NCI-H1105 treated with DMSO at 0.1 percent for 48 hours (cell line): ENCODE measurements at regions not wholly inside any gene's neighbourhood (a gene's known extent, or its start where the extent isn't known, plus 50 kb on each side); places are given as distances from the start of the nearest gene placed in this dataset.

Source experiments
- DNase-seq: peaks from one replicate; lab custom pipeline; 2025; lab: John Stamatoyannopoulos, UW

DNA sequence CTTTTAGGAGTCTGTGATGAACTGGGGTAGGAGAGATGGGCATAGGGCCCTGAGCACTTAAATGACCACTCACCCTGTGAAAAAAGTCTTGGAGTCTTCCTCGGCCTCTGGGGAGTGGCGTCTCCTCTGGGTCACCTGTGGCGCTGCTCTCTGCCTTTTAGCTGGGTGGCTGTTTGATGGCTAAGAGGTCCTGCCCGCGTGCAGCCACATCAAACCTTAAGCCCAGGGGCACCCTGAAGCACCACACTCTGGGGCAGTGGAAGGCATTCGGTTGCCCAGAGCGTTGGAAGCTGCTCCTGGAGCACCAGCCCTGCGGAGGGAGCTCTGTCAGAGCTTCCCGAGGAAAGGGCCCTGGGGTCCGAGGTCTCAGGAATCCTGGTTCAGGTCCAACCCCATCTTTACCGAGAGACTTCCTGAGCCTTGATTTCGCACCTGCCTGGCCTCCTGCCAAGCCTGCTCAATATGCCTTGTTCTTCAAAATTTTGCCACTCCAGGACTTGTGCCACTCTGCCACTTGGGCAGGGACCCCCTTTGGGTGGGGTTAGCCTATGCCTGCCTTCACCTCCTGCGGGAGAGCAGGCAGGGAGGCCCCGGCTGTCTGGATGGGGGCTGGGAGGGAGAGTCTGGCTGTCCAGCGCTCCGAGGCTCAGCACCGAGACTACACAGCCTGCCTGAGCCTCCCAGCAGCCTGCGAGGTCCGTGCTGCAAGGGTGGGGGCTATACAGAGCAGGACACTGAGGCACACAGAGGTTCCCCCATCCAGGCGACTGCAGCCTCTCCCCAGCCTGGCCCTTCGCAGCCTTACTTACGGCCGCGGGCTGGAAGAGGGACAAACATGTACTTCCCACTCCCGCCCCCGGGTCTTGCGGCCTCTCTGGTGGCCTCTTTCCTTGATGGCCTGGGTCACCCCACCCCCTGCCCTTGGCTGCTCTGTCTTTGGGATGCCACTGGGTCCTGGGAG, 63.4 kb upstream of the RNU6ATAC start:
- peak; percentile 10 for DNase-seq

DNA sequence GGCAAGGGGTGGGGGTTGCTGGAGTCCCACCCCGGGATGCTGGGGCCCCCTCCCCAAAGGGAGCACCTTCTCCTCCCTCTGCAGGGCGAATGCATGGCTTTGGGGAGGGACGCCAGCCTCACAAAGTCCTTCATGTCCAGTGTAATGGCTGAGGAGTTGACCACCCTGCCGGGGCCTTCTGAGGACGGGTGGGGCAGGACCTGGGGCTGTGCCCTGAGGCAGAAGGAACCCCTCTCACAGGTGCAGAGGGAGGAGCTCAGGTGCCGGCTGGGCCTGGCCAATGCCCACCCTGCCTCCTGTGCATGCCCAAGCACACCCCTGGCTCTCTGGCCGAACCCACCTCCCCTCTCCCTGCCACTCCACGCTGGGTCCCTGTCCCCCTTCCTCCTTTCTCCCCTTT, 64.3 kb upstream of the RNU6ATAC start:
- DNase-seq, result no peak

- no peak for DNase-seq
These were observed 65.2 kb upstream of the RNU6ATAC start for GRCh38 chr9:134229466-134230091.

DNA sequence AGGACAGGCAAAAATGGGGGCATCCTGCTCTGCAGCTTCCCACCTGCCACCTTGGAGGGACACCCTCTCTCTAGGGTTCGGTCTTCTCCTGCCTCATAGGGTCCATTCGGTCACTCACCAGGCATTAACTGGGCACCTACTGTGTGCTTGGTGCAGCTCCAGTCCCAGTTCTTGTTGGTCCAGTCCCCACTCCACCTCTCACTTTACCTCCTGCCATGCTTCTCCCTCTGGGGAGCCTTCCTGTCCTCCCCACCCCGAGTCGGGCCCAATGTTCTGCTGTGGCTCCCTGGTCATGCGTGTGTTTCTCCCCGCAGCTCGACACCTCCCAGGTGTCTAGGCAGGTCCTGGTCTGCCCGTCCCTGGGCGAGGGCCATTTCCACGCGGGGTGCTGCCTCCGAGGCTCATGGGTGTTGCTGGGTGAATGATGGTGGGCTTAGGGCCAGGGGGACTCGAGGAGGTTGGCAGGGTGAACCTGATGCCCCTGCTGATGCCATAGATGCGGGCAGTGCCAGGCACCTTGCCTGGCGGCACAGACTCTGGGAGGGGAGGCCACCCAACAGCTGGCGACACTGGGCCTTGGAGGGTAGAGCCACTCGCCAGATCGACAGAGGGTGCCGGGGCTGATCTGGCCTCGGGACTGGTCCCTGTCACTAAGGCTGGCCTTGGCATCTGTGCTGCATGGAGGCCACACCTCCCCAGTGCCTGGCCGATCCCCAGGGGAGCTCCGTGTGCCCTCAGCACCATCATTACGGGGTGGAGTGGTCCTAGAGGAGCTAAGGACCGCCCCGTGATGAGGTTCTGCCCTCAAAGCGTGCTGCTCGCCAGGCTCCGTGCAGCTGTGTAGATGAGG, 66.0 kb upstream of the RNU6ATAC start:
- DNase-seq, result no peak

- DNase-seq, result no peak
These were observed 66.6 kb upstream of the RNU6ATAC start for GRCh38 chr9:134230942-134231325.

DNA sequence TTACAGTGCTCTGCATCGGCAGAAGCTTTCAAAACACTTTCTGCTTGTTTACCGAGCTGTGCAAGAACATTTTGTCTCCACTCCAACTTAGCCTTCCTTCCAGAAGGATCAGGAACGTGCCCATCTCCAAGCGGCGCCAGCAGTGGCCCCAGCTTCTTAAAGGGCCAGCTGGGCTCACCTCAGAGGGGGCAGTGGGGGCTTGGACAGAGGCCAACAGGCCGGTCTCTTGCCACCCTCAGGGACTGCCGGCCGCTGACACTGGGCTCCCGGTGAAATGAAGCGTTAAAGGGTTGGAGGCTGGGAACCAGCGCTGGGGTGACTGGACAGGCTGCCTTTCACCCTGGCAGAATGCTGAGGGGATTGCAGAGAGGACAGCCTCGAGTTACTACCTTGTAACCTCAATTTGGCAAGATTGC, 67.0 kb upstream of the RNU6ATAC start:
- no peak for DNase-seq

- DNase-seq, result no peak
These were observed 67.4 kb upstream of the RNU6ATAC start for GRCh38 chr9:134231767-134232166.

DNA sequence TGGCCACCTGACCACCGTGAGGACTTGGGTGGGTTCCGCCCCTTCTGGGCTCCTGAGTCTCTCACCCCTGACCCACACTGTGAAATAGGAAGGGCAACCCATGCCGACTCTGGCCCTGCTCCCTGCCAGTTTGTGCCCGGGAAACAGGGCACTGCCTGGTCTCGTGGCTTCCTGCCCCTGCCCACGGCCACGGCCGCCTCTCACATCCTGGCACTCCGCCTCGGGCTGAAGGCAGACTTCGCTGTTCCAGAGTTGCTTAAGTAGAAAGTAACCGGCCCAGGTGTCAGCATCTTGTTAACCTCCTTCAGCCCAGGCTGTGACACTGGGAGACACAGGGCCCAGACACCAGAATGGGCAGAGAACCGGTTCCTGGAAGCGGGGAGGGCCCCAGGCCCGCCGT, 68.7 kb upstream of the RNU6ATAC start:
- no peak for DNase-seq

- DNase-seq, result peak; percentile 9
These were observed 69.8 kb upstream of the RNU6ATAC start for GRCh38 chr9:134234001-134234660.

DNA sequence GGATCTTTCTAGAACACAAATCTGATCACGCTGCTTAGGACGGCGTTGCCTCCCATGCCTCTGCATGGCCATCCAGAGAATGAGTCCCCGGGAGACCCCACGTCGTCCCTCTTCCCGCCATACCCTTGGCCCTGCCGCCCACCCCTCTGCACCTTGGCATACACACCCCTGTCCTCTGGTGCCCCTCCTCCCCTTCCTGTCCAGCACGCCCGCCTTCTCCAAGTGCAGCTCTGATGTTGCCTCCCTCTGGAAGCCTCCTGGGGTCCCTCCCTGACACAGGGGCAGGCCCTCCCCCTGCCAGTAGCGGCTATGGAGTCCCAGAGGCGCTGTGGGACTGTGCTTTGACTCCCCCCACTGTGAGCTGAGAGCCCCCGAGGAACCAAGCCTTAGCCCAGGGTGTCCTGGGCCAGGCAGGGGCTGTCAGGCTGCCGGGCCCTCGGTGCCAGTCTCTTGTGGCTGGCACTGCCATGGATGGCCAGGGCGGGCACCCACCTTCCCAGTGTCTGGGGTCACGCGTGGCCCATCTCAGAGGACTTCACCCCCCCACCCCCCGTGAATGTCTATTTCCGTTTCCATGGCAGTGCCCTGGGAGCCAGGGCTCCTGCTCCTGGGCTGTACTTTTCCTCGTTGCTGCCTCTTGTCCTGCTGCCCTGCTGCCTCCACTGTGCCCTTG, 70.5 kb upstream of the RNU6ATAC start:
- DNase-seq, result no peak

DNA sequence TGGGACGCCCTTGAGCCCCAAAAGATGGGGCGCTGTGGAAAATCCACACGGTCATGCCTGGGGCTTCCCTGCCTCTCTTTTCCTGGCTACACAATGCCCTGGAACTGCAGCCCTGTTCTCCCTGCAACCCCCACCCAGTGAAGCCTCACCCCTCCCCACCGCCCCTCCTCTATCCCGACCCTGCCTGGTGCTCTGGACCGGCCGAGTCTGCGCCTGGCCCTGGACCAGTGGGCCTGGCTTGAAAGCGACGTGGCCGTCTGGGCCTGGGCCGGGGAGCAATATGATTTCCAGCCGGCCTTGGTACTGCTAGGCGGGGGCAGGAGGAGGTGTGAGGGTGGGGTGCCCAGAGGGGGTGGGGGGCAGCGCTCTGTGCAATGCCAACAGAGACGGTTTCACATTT, 71.0 kb upstream of the RNU6ATAC start:
- DNase-seq, result no peak

GRCh38 chr9:134236001-134236421, 71.6 kb upstream of the RNU6ATAC start:
- no peak for DNase-seq

DNA sequence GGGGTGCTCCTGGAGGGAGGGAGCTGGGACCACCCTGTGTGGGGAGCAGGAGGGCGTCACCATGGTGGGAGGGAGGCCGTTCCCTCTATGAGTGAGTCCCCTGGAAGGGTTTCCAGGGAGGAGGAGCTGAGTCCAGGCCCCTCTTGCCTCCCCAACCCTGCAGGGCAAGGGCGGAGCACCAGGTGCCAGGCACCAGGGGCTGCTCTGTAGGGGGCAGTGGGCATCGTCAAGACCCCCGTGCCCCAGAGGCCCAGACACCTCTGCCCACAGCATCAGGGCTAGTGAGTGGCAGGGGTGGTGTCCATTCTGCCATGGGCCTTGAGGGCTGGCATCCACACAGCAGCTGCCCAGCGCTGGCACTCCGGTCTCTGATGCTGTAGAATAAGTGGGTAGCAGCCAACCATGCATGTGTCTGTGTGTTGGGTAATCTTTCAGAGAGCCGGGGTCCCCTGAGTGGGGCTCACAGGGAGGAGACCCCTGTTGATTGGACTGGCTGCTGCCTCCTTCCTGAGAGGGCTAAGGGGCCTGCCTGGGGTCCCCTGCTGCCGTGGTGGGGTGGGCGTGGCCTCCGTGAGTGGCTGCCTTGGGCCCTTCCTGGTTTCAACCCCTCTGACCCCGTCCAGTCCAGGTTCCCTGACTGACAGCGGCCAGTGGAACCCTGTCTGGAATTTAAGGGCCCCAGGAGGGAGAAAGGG, 72.7 kb upstream of the RNU6ATAC start:
- no peak for DNase-seq

DNA sequence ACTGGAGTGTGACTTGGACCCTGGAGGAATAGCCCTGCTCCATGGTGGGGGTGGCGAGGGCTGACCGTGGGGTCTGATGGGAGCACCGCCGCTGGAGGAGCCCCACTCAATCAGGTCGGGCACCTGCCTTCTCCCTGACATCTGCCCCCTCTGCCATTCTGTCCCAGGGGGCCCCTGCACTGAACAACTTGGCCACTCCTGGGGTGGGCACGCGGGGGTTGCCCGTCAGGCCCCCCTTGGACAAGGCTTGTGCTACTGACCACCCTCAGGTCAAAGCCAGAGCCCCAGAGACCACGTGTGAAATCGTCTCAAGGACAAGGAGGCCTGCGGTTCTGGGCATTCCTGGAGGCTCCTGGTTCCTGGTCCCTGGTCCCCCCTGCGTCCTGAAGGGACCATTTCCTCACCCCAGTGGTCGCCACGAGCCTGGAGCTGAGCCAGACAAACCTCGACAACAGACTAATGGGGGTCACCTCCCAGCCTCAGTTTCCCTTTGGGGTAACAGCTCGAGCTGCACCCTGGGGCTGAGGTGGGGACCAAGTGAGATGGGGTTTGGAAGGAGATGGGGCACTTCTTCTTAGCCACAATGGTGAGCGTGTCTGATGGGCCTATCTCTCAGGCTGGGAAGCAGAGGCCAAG, 73.4 kb upstream of the RNU6ATAC start:
- no peak for DNase-seq

DNA sequence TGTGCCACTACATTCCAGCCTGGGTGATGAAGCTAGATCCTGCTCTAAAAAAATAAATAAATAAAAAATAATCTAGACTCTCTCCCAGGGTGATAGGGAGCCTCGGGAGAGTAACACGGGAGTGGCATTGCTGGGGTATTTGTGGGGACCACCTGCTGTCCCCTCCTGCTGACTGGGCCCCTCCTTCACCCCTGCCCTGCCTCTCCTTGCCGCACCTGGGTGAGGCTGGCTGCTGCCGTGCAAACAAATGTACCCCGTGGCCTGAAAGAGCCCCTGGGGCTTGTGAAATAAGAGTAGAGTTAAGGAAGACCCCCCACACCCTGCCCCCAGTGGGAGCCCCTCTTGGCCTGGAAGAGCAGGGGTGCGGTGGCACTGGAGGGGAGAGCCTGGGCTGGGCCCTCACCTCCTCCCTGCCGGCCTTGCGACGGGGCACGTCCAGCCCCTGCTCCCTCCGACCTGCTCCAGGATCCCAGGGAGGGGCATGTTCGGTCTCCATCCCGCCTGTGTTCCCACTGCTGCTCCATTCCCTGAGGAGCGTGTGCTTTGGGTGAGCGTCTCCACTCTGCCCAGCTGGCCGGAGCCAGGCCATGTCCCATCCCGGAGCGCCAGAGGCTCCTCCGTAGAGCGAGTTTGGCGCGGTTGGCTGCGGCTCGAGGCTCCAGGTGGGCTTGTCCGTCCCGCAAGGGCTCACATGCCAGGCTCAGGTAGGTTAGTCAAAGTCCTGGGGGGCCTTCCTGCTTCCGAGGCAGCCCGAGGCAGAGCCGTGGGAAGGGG, 75.0 kb upstream of the RNU6ATAC start:
- DNase-seq, result no peak

- DNase-seq, result no peak
These were observed 75.6 kb upstream of the RNU6ATAC start for GRCh38 chr9:134239939-134240338.

DNA sequence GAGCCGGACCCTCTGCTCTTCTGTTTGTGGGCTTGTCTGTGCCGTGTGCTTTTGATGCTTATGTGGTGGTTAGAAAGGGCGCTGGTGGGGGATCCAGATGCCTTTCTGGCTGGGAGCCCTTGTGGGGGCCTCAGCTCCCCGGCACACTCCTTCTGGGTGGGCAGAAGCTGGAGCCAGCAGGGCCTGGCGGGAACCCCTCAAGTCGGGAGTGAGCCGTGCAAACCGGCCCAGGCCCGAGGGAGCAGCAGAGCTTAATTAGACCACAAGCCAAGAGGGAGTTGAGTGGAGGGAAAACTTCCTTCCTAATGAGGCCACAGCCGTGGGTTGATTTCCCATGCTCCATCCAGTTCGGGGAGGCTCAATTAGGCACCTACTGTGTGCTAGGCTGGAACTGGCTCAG, 76.0 kb upstream of the RNU6ATAC start:
- no peak for DNase-seq

- no peak for DNase-seq
These were observed 78.3 kb upstream of the RNU6ATAC start for GRCh38 chr9:134242706-134243105.

GRCh38 chr9:134243778-134244467, 79.6 kb upstream of the RNU6ATAC start:
- DNase-seq, result no peak
